KMS-11 (cell line): ENCODE measurements at regions not wholly inside any gene's neighbourhood (a gene's known extent, or its start where the extent isn't known, plus 50 kb on each side); places are given as distances from the start of the nearest gene placed in this dataset.

Source experiments
- H2AFZ ChIP-seq: fragments of 200-600 bp; sonication (generic); 2 replicates; pipeline ENCODE4 v1.6.1; 2016; ENCODE audit warnings: antibody characterized with exemption, mixed run types, low read depth
- H3K27ac ChIP-seq: fragments of 200-600 bp; sonication (generic); 2 replicates; pipeline ENCODE4 v1.6.1; 2016; ENCODE audit warnings: mild to moderate bottlenecking, mixed run types
- H3K27me3 ChIP-seq: fragments of 200-600 bp; sonication (generic); 2 replicates; pipeline ENCODE4 v1.6.1; 2017; ENCODE audit warnings: mild to moderate bottlenecking, low read depth, mixed run types, moderate library complexity; ENCODE audit not compliant: insufficient read depth
- H3K36me3 ChIP-seq: fragments of 200-600 bp; sonication (generic); 2 replicates; pipeline ENCODE4 v1.6.1; 2017; ENCODE audit warnings: mild to moderate bottlenecking, mixed run types; ENCODE audit not compliant: insufficient read depth
- H3K4me1 ChIP-seq: fragments of 200-600 bp; sonication (generic); 2 replicates; pipeline ENCODE4 v1.6.1; 2016; ENCODE audit warnings: mild to moderate bottlenecking, low read depth, mixed run types; ENCODE audit not compliant: poor library complexity, severe bottlenecking
- H3K4me2 ChIP-seq: fragments of 200-600 bp; sonication (generic); 2 replicates; pipeline ENCODE4 v1.7.0; 2016; ENCODE audit warnings: mild to moderate bottlenecking, mixed run types
- H3K4me3 ChIP-seq: fragments of 200-600 bp; sonication (generic); IDR thresholded peaks from 2 replicates; pipeline ENCODE4 v1.6.1; 2017; ENCODE audit warnings: low read depth, low read length, mixed read lengths; ENCODE audit not compliant: insufficient read depth
- H3K79me2 ChIP-seq: fragments of 200-600 bp; sonication (generic); 2 replicates; pipeline ENCODE4 v1.6.1; 2016; ENCODE audit warnings: low read depth, mixed run types; ENCODE audit not compliant: insufficient read depth
- H3K9ac ChIP-seq: fragments of 200-600 bp; sonication (generic); 2 replicates; pipeline ENCODE4 v1.6.1; 2016; ENCODE audit warnings: mild to moderate bottlenecking, mixed run types
- H4K20me1 ChIP-seq: fragments of 200-600 bp; sonication (generic); 2 replicates; pipeline ENCODE4 v1.6.1; 2016; ENCODE audit warnings: mild to moderate bottlenecking, mixed run types; ENCODE audit not compliant: insufficient read depth
- TF ChIP-seq, protein P1 (sequence below): fragments of 200-600 bp; sonication (generic); conservative IDR thresholded peaks from 2 replicates; pipeline ENCODE4 v1.6.1; 2017; ENCODE audit warnings: low read depth, mild to moderate bottlenecking, antibody characterized with exemption, low read length, moderate library complexity, mixed read lengths

DNA sequence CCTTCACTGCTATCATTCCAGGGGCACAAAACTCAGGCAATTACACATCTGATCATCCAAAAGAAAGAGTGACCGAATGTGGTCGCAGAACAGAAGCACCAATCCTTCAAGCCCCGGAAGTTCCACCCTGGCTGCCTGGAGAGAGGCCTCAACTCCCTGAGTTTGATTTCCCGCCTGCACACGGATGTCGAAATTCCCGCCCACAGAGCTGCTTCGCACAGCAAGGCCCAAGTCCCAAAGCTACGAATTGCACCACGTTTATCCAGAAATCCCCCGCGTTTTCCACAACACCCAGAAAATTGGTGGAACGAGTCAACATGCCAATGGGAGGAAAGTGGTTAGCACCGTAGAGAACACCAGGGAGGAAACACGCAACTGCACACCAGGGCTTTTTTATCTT is 445.4 kb downstream of the EIPR1 start:
- Histone ChIP-seq H3K4me3 (no peak overlapping the region), H3K27ac (no peak overlapping the region), H3K79me2 (no peaks in the 10 kb centered on the region), H3K36me3 (no peaks in the 10 kb centered on the region), H3K9ac (no peak overlapping the region), H3K4me1 (no peaks in the 10 kb centered on the region), H3K27me3 (no peaks in the 10 kb centered on the region), H3K4me2 (no peak overlapping the region), H2AFZ (no peak overlapping the region), H4K20me1 (no peaks in the 10 kb centered on the region)
- TF ChIP-seq, protein P1, sequence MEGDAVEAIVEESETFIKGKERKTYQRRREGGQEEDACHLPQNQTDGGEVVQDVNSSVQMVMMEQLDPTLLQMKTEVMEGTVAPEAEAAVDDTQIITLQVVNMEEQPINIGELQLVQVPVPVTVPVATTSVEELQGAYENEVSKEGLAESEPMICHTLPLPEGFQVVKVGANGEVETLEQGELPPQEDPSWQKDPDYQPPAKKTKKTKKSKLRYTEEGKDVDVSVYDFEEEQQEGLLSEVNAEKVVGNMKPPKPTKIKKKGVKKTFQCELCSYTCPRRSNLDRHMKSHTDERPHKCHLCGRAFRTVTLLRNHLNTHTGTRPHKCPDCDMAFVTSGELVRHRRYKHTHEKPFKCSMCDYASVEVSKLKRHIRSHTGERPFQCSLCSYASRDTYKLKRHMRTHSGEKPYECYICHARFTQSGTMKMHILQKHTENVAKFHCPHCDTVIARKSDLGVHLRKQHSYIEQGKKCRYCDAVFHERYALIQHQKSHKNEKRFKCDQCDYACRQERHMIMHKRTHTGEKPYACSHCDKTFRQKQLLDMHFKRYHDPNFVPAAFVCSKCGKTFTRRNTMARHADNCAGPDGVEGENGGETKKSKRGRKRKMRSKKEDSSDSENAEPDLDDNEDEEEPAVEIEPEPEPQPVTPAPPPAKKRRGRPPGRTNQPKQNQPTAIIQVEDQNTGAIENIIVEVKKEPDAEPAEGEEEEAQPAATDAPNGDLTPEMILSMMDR: no peak

DNA sequence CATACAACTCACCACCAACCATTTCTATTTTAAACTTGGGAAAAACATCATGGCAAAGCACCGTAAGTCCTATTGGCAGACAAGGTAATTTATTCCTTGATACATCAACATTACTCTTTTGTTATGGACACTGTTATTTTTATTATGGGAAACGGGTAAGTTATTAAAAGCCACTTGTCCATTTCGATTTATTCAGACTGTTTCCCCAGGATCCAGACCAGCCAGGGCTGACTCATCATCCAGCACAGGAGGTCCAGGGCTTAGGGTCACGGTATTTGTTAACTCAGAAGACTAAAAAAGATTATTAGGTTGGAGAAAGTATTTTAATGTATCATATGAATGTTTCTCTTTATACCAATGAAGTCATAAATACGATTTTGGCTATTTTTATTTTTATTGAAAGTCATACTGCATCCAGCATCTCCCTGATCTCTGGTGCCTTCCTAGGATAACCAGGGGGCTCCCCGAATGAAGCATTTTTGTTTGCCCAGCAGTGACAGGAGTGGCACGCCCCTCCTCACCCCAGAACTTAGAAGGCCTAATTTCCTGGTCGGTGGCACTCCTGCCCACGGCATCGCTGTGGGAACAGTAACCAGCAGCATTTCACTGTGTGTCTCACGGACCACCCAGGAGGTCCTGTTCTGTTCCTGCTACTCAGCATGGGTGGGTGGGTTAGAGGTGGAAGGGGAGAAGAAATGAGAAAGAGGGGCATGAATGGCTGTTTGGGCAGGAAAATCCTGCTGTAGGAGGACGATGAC is 446.1 kb downstream of the EIPR1 start:
- TF ChIP-seq, protein P1: no peak
- H3K4me1 ChIP-seq: no peaks in the 10 kb centered on the region
- no peaks in the 10 kb centered on the region for H3K79me2 ChIP-seq
- H4K20me1 ChIP-seq: no peaks in the 10 kb centered on the region
- no peak overlapping the region for H3K27ac ChIP-seq
- no peak overlapping the region for H3K4me2 ChIP-seq
- no peak overlapping the region for H3K9ac ChIP-seq
- no peak overlapping the region for H3K4me3 ChIP-seq
- no peak overlapping the region for H2AFZ ChIP-seq
- H3K27me3 ChIP-seq: no peaks in the 10 kb centered on the region
- H3K36me3 ChIP-seq: no peaks in the 10 kb centered on the region

DNA sequence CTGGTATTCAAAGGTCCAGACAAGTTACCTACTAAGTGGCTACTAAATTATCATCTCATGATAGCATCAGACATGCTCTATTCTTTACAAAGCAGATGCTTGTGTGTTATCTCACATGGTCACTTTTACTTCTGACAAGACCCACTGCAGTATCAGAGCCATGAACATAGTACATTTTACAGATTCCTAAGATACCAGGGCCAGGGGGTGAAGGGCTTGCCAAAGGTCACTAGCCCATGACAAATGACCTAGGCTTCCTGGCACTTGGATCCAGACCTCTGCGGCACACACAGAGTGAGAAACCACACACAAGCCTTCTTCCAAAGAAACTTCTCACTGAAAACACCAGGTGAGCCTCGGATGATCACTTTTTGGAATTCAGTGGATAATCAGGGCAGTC is 446.8 kb downstream of the EIPR1 start:
- no peak overlapping the region for H2AFZ ChIP-seq
- no peak overlapping the region for H3K4me3 ChIP-seq
- H3K79me2 ChIP-seq: no peaks in the 10 kb centered on the region
- no peaks in the 10 kb centered on the region for H3K4me1 ChIP-seq
- TF ChIP-seq, protein P1: no peak
- H4K20me1 ChIP-seq: no peaks in the 10 kb centered on the region
- H3K27me3 ChIP-seq: no peaks in the 10 kb centered on the region
- no peaks in the 10 kb centered on the region for H3K36me3 ChIP-seq
- H3K9ac ChIP-seq: no peak overlapping the region
- no peak overlapping the region for H3K27ac ChIP-seq
- no peak overlapping the region for H3K4me2 ChIP-seq

DNA sequence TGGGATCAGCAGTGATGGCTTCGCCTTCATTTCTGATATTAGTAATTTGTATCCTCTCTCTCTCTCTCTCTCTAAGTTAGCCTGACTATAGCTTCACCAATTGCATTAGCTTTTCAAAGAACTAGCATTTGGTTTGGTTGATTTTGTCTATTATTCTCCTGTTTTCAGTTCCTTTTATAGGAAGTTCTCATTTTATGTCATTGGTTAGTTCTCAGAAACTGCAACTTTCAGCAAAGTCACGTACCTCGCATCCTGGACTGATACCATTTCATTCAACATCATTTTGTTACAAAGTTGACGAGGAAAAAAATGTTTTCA is 450.8 kb downstream of the EIPR1 start:
- Histone ChIP-seq H3K4me1 (no peaks in the 10 kb centered on the region), H3K9ac (no peak overlapping the region), H3K36me3 (no peaks in the 10 kb centered on the region), H3K27me3 (no peaks in the 10 kb centered on the region), H2AFZ (no peak overlapping the region), H3K4me2 (no peak overlapping the region), H3K27ac (no peak overlapping the region), H3K79me2 (no peaks in the 10 kb centered on the region), H3K4me3 (no peak overlapping the region), H4K20me1 (no peaks in the 10 kb centered on the region)
- TF ChIP-seq, protein P1: no peak
